Lower leg skin (tissue), 4 donors: ENCODE measurements at regions not wholly inside any gene's neighbourhood (a gene's known extent, or its start where the extent isn't known, plus 50 kb on each side); places are given as distances from the start of the nearest gene placed in this dataset.

Source experiments
- DNase-seq, 2 donors: peaks; one replicate each; pipeline ENCODE4 v3.0.0-alpha.2; 2019; ENCODE audit warnings: low spot score in 2 of 2
- H3K4me3 ChIP-seq: fragments of 200-600 bp; sonication (generic); 2 replicates; pipeline ENCODE4 v1.5.1; 2017; ENCODE audit warnings: mild to moderate bottlenecking, low read depth; ENCODE audit not compliant: poor library complexity, severe bottlenecking
- CTCF ChIP-seq, 3 donors: fragments of 450-650 bp; IDR thresholded peaks; one replicate each; pipeline ENCODE4 v1.5.1; 2016; ENCODE audit warnings: antibody characterized with exemption in 3 of 3, mild to moderate bottlenecking in 3 of 3, moderate library complexity in 2 of 3
- POLR2A ChIP-seq, 2 donors: fragments of 450-650 bp; IDR thresholded peaks; one replicate each; pipeline ENCODE4 v1.6.1; 2016 to 2017; ENCODE audit warnings: antibody characterized with exemption in 2 of 2, mild to moderate bottlenecking in 1 of 2, moderate library complexity in 1 of 2
- WGBS, 2 donors: methylation state at CpG; one replicate each; pipeline ENCODE4 v1.1.5; 2018; 5-methylcytosine and 5-hydroxymethylcytosine counted together
- intact Hi-C: fragments of 100-400 bp; cut with DNase I; formaldehyde crosslinking; loops from one replicate; pipeline ENCODE4 v1.15.0; 2023; ENCODE audit warnings: low total_unique reads

DNA sequence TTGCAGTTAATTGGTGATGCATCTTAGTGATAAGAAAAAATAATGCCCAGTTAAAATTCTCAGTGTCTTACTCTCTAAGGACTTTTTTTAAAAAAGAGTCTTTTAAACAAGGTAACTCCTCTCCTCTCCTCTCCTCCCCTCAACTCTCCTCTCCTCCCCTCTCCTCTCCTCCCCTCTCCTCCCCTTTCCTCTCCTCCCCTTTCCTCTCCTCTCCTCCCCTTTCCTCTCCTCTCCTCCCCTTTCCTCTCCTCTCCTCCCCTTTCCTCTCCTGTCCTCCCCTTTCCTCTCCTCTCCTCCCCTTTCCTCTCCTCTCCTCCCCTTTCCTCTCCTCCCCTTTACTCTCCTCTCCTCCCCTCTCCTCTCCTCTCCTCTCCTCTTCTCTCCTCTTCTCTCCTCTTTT lies 675.9 kb upstream of the RBFOX1 start:
- intact Hi-C loops = no loop called here
- DNase-seq = no peak
- TF ChIP-seq CTCF (IDR thresholded peaks at IDR 0.05) (no peak), POLR2A (IDR thresholded peaks at IDR 0.05) (no peak)
- no peak overlapping the region for H3K4me3 ChIP-seq

- no peak for DNase-seq
- WGBS, 2 donors = 76 to 78% methylated on average over 5 of the region's 5 CpGs
- no peak for TF ChIP-seq POLR2A (IDR thresholded peaks at IDR 0.05)
- no peak for TF ChIP-seq CTCF (IDR thresholded peaks at IDR 0.05)
- H3K4me3 ChIP-seq = no peak overlapping the region
- intact Hi-C loops = no loop called here
These were observed 685.8 kb upstream of the RBFOX1 start for GRCh38 chr16:6646891-6647290.

GRCh38 chr16:6645768-6646568 lies 686.7 kb upstream of the RBFOX1 start:
- no peak overlapping the region for H3K4me3 ChIP-seq
- no peak for TF ChIP-seq CTCF (IDR thresholded peaks at IDR 0.05)
- no peak for TF ChIP-seq POLR2A (IDR thresholded peaks at IDR 0.05)
- intact Hi-C loops = no loop called here
- 63 to 69% methylated on average over 25 of the region's 25 CpGs for WGBS, 2 donors
- no peak for DNase-seq

- DNase-seq = no peak
- intact Hi-C loops = no loop called here
- TF ChIP-seq CTCF (IDR thresholded peaks at IDR 0.05) (no peak), POLR2A (IDR thresholded peaks at IDR 0.05) (no peak)
- 60 to 68% methylated on average over 4 of the region's 4 CpGs for WGBS, 2 donors
- no peak overlapping the region for H3K4me3 ChIP-seq
These were observed 687.7 kb upstream of the RBFOX1 start for GRCh38 chr16:6644916-6645315.

GRCh38 chr16:6643080-6643686 lies 689.5 kb upstream of the RBFOX1 start:
- intact Hi-C loops = loop anchor here (2.0 kb wide), 1 partner anchor 1408 kb away; no protein-coding TSS in a partner anchor
- WGBS, 2 donors = 22 to 25% methylated on average over 5 of the region's 5 CpGs
- DNase-seq = peak in 1 of 2 donors; percentile 49
- TF ChIP-seq CTCF (IDR thresholded peaks at IDR 0.05) (no peak), POLR2A (IDR thresholded peaks at IDR 0.05) (no peak)
- no peak overlapping the region for H3K4me3 ChIP-seq
